HG03521 (cell line): ENCODE measurements at regions not wholly inside any gene's neighbourhood (a gene's known extent, or its start where the extent isn't known, plus 50 kb on each side); places are given as distances from the start of the nearest gene placed in this dataset.

Experiments
- ATAC-seq: cut with Tn5 transposase; IDR thresholded peaks from one replicate; pipeline ENCODE4 v1.9.1; 2021; ENCODE audit warnings: mild to moderate bottlenecking, moderate library complexity; ENCODE audit not compliant: unreplicated experiment

DNA sequence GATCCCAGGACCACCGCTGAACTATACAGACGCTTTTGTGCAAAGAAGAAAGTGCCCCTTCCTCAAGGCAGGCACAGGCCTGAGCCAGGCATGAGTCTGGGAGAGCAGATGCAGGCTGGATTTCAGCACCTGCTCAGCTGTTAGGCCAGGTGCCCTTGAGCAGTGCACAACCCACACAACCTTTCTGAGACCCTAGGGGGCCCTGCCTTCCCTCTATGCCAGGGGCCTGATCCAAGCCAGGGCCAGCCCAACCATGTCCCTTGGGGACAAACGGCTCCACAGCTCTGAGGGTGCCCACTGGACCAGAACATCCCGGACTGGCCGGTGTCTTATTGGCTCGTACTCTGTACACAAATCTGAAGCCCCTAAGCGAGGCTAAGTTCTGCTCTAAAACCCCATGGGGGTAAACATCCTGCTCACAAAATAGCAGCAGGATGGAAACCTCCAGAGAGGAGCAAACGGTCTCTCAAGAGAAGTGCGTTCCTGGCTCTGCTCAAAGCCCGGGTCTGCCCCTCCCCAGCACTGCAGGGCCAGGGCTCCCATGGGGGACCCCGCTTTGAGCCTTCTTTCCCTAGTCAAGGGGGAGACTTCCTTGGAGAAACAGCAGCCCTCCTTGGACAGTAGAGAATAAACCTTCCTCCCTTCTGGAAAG, 275.1 kb downstream of the NPHP4 start:
- ATAC-seq = no peak

- ATAC-seq = no peak
Measured at GRCh38 chr1:5716126-5716525, 276.1 kb downstream of the NPHP4 start.

GRCh38 chr1:5713101-5714010, 278.9 kb downstream of the NPHP4 start:
- no peak for ATAC-seq

GRCh38 chr1:5711956-5712645, 280.1 kb downstream of the NPHP4 start:
- no peak for ATAC-seq

DNA sequence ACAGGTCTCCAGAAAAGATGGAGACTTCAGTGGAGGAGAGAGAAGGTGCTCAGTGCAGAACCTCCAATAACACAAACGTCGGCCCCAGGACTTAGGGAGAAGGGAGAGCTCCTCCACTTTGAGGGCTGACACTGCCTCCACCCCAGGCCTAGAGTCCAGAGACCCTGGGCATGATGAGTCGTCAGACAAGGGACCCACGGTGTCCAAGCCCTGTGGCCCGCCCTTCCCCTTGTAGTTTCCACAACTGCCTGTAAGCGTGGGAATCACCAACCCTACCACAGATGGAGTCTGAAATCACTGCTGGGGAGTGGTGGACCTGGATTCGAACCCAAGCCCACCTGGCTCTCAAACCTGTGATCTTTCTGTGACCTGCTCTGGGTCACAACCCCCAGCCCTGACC, 281.1 kb downstream of the NPHP4 start:
- ATAC-seq = no peak

GRCh38 chr1:5709976-5710375, 282.2 kb downstream of the NPHP4 start:
- ATAC-seq = no peak

GRCh38 chr1:5709461-5709975, 282.7 kb downstream of the NPHP4 start:
- no peak for ATAC-seq

GRCh38 chr1:5708346-5709245, 283.6 kb downstream of the NPHP4 start:
- ATAC-seq = no peak

DNA sequence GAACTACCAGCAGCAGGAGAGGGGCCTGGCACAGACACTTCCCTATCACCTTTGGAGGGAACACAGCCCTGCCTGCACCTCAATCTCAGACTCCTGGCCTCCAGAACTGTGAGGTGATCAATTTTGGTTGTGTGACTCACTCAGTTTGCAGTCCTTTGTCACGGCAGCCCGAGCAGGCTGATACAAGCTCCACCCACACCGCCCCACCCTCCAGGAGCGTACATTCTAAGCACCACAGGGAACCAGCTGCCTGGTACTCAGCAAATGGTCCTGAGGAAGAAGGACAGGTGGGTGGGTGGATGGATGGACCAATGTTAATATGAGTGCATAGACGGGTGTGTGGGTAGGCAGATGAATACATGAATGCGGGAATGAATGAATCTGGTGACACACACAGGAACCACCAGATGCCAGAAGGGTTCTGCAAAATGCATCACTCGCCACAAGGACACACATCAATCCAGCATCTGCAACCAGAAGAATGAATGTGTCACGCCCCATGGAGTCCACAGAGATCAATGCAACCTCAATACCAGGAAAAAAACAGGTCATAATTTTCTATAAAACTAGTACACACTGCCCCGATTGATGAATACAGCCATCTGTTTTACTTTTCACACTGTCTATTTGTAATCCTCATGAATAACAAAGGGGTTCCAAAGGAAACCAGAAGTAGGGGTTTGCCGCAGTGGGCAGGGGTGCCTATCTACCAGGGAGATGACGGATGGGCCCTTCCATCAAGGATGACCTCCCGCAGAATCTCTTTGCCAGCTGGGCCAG, 284.5 kb downstream of the NPHP4 start:
- ATAC-seq = no peak

- no peak for ATAC-seq
Measured at GRCh38 chr1:5706239-5706638, 286.0 kb downstream of the NPHP4 start.

DNA sequence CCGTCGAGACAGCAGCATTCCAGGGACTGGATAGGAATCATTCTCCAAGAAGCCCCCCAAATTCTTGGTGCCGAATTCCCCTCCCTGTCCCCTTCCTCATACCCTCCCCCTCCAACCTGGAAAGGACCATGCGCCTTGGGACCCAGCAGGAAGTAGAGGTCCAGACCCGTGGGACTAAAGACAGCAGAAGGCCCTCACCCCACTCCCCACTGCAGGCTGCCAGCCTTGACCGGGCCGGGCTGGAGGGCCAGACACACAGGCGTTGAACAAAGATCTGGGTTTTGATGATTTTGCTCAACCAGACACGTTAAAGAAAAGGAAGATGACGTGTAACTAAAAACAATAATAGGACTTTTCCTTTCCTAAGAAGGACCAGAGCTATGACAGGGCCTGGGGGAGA, 286.5 kb downstream of the NPHP4 start:
- no peak for ATAC-seq

GRCh38 chr1:5704561-5705514, 287.4 kb downstream of the NPHP4 start:
- ATAC-seq = no peak

DNA sequence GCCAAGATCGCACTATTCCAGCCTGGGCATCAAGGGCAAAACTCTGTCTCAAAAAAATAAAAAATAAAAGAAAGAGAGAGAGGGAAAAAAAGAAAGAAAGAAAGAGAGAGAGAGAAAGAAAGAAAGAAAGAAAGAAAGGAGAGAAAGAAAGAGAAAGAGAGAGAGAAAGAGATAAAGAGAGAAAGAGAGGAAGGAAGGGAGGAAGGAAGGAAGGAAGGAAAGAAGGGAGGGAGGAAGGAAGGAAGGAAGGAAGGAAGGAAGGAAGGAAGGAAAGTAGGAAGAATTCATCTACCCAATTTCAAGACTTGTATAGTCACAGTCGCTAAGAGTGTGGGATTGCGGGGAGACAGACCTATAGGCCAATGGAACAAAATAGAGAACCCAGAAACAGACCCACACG, 290.6 kb downstream of the NPHP4 start:
- no peak for ATAC-seq

- ATAC-seq = no peak
Measured at GRCh38 chr1:5693568-5693967, 298.7 kb downstream of the NPHP4 start.

DNA sequence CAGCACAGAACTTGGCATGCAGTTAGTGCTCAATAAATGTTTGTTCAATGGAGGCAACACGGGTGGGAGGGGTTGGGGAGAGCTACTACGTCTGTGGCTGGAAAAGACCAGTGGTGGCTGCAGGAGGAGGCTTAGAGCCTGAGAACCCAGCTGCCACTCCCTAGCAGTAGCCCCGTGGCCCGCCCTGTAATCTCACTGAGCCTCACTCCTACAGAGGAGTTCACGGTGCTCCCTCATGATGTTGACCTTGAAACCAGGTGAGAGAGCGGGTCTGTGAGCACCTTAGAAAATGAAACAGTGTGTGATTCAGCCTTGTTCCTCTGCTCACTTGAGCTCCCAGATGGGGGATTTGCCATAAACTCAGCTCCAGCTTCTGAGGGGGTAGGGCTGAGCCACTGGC, 299.6 kb downstream of the NPHP4 start:
- no peak for ATAC-seq

- ATAC-seq = no peak
Measured at GRCh38 chr1:5691795-5692509, 300.3 kb downstream of the NPHP4 start.

DNA sequence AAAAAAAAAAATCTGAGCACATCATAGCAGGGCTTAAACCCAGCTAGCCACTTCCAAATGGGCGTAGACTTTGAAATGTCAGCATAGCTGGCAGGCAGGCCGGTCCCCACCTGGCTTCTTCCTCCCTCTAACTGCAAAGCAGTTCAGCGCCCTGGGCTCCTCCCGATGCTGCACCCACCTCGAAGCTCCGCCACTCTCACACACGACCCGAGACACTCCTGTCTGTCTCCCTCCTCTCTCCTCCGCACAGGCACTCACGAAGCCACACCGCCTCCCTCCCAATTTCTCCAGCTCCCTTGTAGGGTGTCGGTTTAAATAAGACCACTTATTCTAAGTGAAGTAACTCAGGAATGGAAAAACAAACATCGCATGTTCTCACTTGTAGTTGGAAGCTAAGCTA, 301.3 kb downstream of the NPHP4 start:
- ATAC-seq = no peak

DNA sequence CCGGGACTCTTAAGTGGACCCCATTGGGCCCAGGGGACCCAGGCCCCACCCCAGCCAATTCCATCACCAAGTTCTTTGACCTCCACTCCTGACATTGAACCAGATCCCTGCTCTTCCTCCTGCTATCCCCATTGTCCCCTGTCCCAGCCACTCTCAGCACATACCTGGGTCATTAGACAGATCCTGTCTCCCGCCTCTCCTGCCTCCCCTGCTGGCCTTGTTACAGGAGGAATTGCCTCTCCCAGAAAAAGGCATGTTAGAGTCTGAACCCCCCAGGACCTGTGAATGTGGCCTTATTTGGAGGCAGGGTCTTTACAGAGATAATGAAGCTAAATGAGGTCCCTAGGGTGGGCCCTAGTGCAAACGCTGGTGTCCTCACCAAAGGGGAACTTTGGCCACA, 301.9 kb downstream of the NPHP4 start:
- ATAC-seq = no peak
